Stomach (tissue), 4 donors: ENCODE measurements at regions not wholly inside any gene's neighbourhood (a gene's known extent, or its start where the extent isn't known, plus 50 kb on each side); places are given as distances from the start of the nearest gene placed in this dataset.

Experiments
- POLR2A ChIP-seq, 4 donors: fragments of 450-650 bp; IDR thresholded peaks; one replicate each; pipeline ENCODE4 v1.6.1; 2016; ENCODE audit warnings: antibody characterized with exemption in 4 of 4, control low read depth in 2 of 4, mild to moderate bottlenecking in 1 of 4, moderate library complexity in 1 of 4
- TF ChIP-seq, protein P1 (sequence below), 7 experiments: fragments of 450-650 bp in 4 of 7; fragments of 200-600 bp in 3 of 7; sonication (generic) in 3 of 7; IDR thresholded peaks; one replicate each; pipeline ENCODE4 v1.5.1; 2016 to 2019; ENCODE audit warnings: antibody characterized with exemption in 7 of 7, control low read depth in 2 of 7, mild to moderate bottlenecking in 1 of 7

GRCh38 chr4:11813951-11814446, 385.3 kb upstream of the HS3ST1 start:
- TF ChIP-seq, protein P1, sequence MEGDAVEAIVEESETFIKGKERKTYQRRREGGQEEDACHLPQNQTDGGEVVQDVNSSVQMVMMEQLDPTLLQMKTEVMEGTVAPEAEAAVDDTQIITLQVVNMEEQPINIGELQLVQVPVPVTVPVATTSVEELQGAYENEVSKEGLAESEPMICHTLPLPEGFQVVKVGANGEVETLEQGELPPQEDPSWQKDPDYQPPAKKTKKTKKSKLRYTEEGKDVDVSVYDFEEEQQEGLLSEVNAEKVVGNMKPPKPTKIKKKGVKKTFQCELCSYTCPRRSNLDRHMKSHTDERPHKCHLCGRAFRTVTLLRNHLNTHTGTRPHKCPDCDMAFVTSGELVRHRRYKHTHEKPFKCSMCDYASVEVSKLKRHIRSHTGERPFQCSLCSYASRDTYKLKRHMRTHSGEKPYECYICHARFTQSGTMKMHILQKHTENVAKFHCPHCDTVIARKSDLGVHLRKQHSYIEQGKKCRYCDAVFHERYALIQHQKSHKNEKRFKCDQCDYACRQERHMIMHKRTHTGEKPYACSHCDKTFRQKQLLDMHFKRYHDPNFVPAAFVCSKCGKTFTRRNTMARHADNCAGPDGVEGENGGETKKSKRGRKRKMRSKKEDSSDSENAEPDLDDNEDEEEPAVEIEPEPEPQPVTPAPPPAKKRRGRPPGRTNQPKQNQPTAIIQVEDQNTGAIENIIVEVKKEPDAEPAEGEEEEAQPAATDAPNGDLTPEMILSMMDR (IDR thresholded peaks at IDR 0.05), result no peak
- no peak for TF ChIP-seq POLR2A (IDR thresholded peaks at IDR 0.05)
